H9 (cell line): ENCODE measurements at regions not wholly inside any gene's neighbourhood (a gene's known extent, or its start where the extent isn't known, plus 50 kb on each side); places are given as distances from the start of the nearest gene placed in this dataset.

Experiments
- DNase-seq: peaks from one replicate; pipeline ENCODE4 v3.0.0-alpha.2; 2017
- H2AFZ ChIP-seq: one replicate; pipeline ENCODE4 v1.6.1; 2013; ENCODE audit warnings: mild to moderate bottlenecking, low read length, control low read depth, moderate library complexity
- H2AK5ac ChIP-seq: 2 replicates; pipeline ENCODE4 v1.6.1; 2013; ENCODE audit warnings: low read length, control low read depth, mixed read lengths; ENCODE audit not compliant: insufficient read length
- H2BK120ac ChIP-seq: one replicate; pipeline ENCODE4 v1.6.1; 2013; ENCODE audit warnings: low read depth, mild to moderate bottlenecking, low read length, control low read depth, inconsistent platforms; ENCODE audit not compliant: poor library complexity, severe bottlenecking
- H2BK12ac ChIP-seq: 2 replicates; pipeline ENCODE4 v1.6.1; 2013; ENCODE audit warnings: low read length, control low read depth, mixed read lengths, low read depth; ENCODE audit not compliant: insufficient read length
- H2BK15ac ChIP-seq: 2 replicates; pipeline ENCODE4 v1.6.1; 2013; ENCODE audit warnings: low read depth, low read length, control low read depth
- H2BK20ac ChIP-seq: one replicate; pipeline ENCODE4 v1.6.1; 2013; ENCODE audit warnings: low read depth, mild to moderate bottlenecking, low read length, control low read depth, inconsistent platforms; ENCODE audit not compliant: poor library complexity, severe bottlenecking
- H2BK5ac ChIP-seq: 2 replicates; pipeline ENCODE4 v1.6.1; 2013; ENCODE audit warnings: low read length, control low read depth, mixed read lengths; ENCODE audit not compliant: insufficient read length
- H3K14ac ChIP-seq: 2 replicates; pipeline ENCODE4 v1.6.1; 2013; ENCODE audit warnings: low read length, control low read depth; ENCODE audit not compliant: insufficient read depth
- H3K18ac ChIP-seq: 2 replicates; pipeline ENCODE4 v1.6.1; 2013; ENCODE audit warnings: low read depth, mild to moderate bottlenecking, mixed read lengths, low read length, control low read depth; ENCODE audit not compliant: insufficient read length
- H3K23ac ChIP-seq: 2 replicates; pipeline ENCODE4 v1.6.1; 2013; ENCODE audit warnings: low read length, control low read depth, mixed read lengths, low read depth; ENCODE audit not compliant: insufficient read length
- H3K23me2 ChIP-seq: 2 replicates; pipeline ENCODE4 v1.6.1; 2013; ENCODE audit warnings: low read depth, mild to moderate bottlenecking, mixed read lengths, low read length, control low read depth; ENCODE audit not compliant: insufficient read length, poor library complexity, severe bottlenecking
- H3K27ac ChIP-seq: 2 replicates; pipeline ENCODE4 v1.5.1; 2013; ENCODE audit warnings: low read length, control low read depth, mixed read lengths, low read depth; ENCODE audit not compliant: insufficient read length
- H3K27me3 ChIP-seq: 2 replicates; pipeline ENCODE4 v1.6.1; 2013; ENCODE audit warnings: low read length, control low read depth, inconsistent platforms; ENCODE audit not compliant: insufficient read depth
- H3K4ac ChIP-seq: 2 replicates; pipeline ENCODE4 v1.6.1; 2013; ENCODE audit warnings: low read depth, mild to moderate bottlenecking, control low read depth, inconsistent platforms, low read length, moderate library complexity
- H3K4me1 ChIP-seq: 2 replicates; pipeline ENCODE4 v1.6.1; 2013; ENCODE audit warnings: low read length, control low read depth, inconsistent platforms; ENCODE audit not compliant: insufficient read depth
- H3K4me2 ChIP-seq: 2 replicates; pipeline ENCODE4 v1.6.1; 2013; ENCODE audit warnings: low read length, control low read depth, mixed read lengths; ENCODE audit not compliant: insufficient read length, insufficient read depth
- H3K56ac ChIP-seq: 2 replicates; pipeline ENCODE4 v1.6.1; 2013; ENCODE audit warnings: low read depth, mild to moderate bottlenecking, mixed read lengths, low read length, control low read depth; ENCODE audit not compliant: insufficient read length
- H3K79me1 ChIP-seq: 2 replicates; pipeline ENCODE4 v1.6.1; 2013; ENCODE audit warnings: low read depth, mild to moderate bottlenecking, moderate library complexity, low read length, control low read depth, inconsistent platforms; ENCODE audit not compliant: insufficient read depth, poor library complexity, severe bottlenecking
- H3K79me2 ChIP-seq: 2 replicates; pipeline ENCODE4 v1.6.1; 2013; ENCODE audit warnings: low read length, control low read depth, inconsistent platforms; ENCODE audit not compliant: insufficient read depth
- H3K9ac ChIP-seq: 2 replicates; pipeline ENCODE4 v1.6.1; 2013; ENCODE audit warnings: low read length, control low read depth, mixed read lengths; ENCODE audit not compliant: insufficient read length; ENCODE audit errors: extremely low read depth
- H3K9me3 ChIP-seq: one replicate; pipeline ENCODE4 v1.6.1; 2013; ENCODE audit warnings: low read depth, low read length, inconsistent platforms; ENCODE audit not compliant: control insufficient read depth
- H3T11ph ChIP-seq: one replicate; pipeline ENCODE4 v1.6.1; 2013; ENCODE audit warnings: mild to moderate bottlenecking, low read length, control low read depth, inconsistent platforms
- H4K20me1 ChIP-seq: one replicate; pipeline ENCODE4 v1.6.1; 2013; ENCODE audit not compliant: control insufficient read depth, insufficient read length, insufficient read depth
- H4K5ac ChIP-seq: 2 replicates; pipeline ENCODE4 v1.6.1; 2013; ENCODE audit warnings: low read depth, mild to moderate bottlenecking, mixed read lengths, low read length, control low read depth; ENCODE audit not compliant: insufficient read length
- H4K8ac ChIP-seq: replicated peaks from 2 replicates; pipeline ENCODE4 v1.6.1; 2013; ENCODE audit warnings: low read length, control low read depth, mixed read lengths, low read depth; ENCODE audit not compliant: insufficient read length
- H4K91ac ChIP-seq: 2 replicates; pipeline ENCODE4 v1.6.1; 2013; ENCODE audit warnings: low read depth, mild to moderate bottlenecking, moderate library complexity, mixed read lengths, low read length, control low read depth; ENCODE audit not compliant: insufficient read length
- H3K27ac Mint-ChIP-seq, 3 experiments: 2 replicates in 2 of 3; 3 replicates in 1 of 3; pipeline ENCODE4 v1.8.0; 2020 to 2021; ENCODE audit warnings: mixed read lengths in 3 of 3, mild to moderate bottlenecking in 1 of 3, moderate library complexity in 1 of 3
- H3K27me3 Mint-ChIP-seq: 2 replicates; pipeline ENCODE4 v1.8.0; 2021; ENCODE audit warnings: low read depth, mild to moderate bottlenecking, moderate library complexity, mixed read lengths
- H3K36me3 Mint-ChIP-seq, 3 experiments: 2 replicates in 2 of 3; 3 replicates in 1 of 3; pipeline ENCODE4 v1.8.0; 2020 to 2021; ENCODE audit warnings: low read depth in 3 of 3, mixed read lengths in 3 of 3; ENCODE audit not compliant: insufficient read depth in 1 of 3
- H3K4me1 Mint-ChIP-seq, 2 experiments: 2 replicates each; pipeline ENCODE4 v1.8.0; 2020; ENCODE audit warnings: mixed read lengths in 2 of 2
- H3K4me3 Mint-ChIP-seq, 2 experiments: 2 replicates in 1 of 2; 3 replicates in 1 of 2; pipeline ENCODE4 v1.8.0; 2020 to 2021; ENCODE audit warnings: mild to moderate bottlenecking in 2 of 2, mixed read lengths in 2 of 2, moderate library complexity in 1 of 2
- H3K9me3 Mint-ChIP-seq, 2 experiments: 2 replicates in 1 of 2; 3 replicates in 1 of 2; pipeline ENCODE4 v1.8.0; 2020; ENCODE audit warnings: mild to moderate bottlenecking in 2 of 2, mixed read lengths in 2 of 2, moderate library complexity in 1 of 2
- WGBS: extraction: QIAGEN DNeasy Blood & Tissue Kit; methylation state at CpG from one replicate; pipeline ENCODE4 v1.1.7; 2013; ENCODE audit warnings: missing lambda C conversion rate, low lambda C conversion rate, mixed read lengths; ENCODE audit not compliant: insufficient read length; ENCODE audit errors: extremely low coverage; 5-methylcytosine and 5-hydroxymethylcytosine counted together
- TF ChIP-seq, protein P1 (sequence below): fragments of 200-600 bp; sonication (generic); conservative IDR thresholded peaks from 3 replicates; pipeline ENCODE4 v1.8.0; 2021; ENCODE audit warnings: antibody characterized with exemption, mild to moderate bottlenecking

GRCh38 chr16:6009151-6009550, 911.6 kb upstream of the EEF2KMT start:
- no peak overlapping the region for H3K4me3 Mint-ChIP-seq
- Histone ChIP-seq H4K91ac (no peak overlapping the region), H2BK20ac (no peak overlapping the region), H4K5ac (no peak overlapping the region), H3K18ac (no peak overlapping the region), H3K9me3 (no peaks in the 10 kb centered on the region), H3K79me2 (no peaks in the 10 kb centered on the region), H2AFZ (no peak overlapping the region), H3K4me1 (peaks cover 2% of the 10 kb centered on the region; the same call in 1 of the 2 replicates), H3K27ac (no peak overlapping the region), H2AK5ac (no peak overlapping the region), H2BK120ac (no peak overlapping the region), H2BK12ac (no peak overlapping the region), H4K20me1 (no peaks in the 10 kb centered on the region), H3K23me2 (no peaks in the 10 kb centered on the region), H2BK15ac (no peak overlapping the region), H3K27me3 (no peaks in the 10 kb centered on the region), H3K4me2 (no peak overlapping the region), H3K23ac (no peak overlapping the region), H3K56ac (no peak overlapping the region), H3K14ac (no peak overlapping the region), H2BK5ac (no peak overlapping the region), H3T11ph (no peak overlapping the region), H3K79me1 (no peaks in the 10 kb centered on the region), H3K4ac (no peak overlapping the region), H3K9ac (no peak overlapping the region), H4K8ac (no peak overlapping the region)
- WGBS = no CpG with 5 or more reads among the region's 5 CpGs
- H3K4me1 Mint-ChIP-seq = peaks cover 0 to 2% of the 10 kb centered on the region in 2 experiments; a peak in 1 of 4 replicates
- DNase-seq = no peak
- peaks cover 9% of the 10 kb centered on the region for H3K27me3 Mint-ChIP-seq
- H3K27ac Mint-ChIP-seq = no peak overlapping the region
- H3K9me3 Mint-ChIP-seq = no peaks in the 10 kb centered on the region
- H3K36me3 Mint-ChIP-seq = no peaks in the 10 kb centered on the region
- TF ChIP-seq, protein P1, sequence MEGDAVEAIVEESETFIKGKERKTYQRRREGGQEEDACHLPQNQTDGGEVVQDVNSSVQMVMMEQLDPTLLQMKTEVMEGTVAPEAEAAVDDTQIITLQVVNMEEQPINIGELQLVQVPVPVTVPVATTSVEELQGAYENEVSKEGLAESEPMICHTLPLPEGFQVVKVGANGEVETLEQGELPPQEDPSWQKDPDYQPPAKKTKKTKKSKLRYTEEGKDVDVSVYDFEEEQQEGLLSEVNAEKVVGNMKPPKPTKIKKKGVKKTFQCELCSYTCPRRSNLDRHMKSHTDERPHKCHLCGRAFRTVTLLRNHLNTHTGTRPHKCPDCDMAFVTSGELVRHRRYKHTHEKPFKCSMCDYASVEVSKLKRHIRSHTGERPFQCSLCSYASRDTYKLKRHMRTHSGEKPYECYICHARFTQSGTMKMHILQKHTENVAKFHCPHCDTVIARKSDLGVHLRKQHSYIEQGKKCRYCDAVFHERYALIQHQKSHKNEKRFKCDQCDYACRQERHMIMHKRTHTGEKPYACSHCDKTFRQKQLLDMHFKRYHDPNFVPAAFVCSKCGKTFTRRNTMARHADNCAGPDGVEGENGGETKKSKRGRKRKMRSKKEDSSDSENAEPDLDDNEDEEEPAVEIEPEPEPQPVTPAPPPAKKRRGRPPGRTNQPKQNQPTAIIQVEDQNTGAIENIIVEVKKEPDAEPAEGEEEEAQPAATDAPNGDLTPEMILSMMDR = no peak
